Femur (tissue), 1 donor: ENCODE measurements at regions not wholly inside any gene's neighbourhood (a gene's known extent, or its start where the extent isn't known, plus 50 kb on each side); places are given as distances from the start of the nearest gene placed in this dataset.
"Not testable (repeated sequence)": the region's sequence is repeated elsewhere in the genome, so short reads cannot be mapped to it uniquely, and the experiment has no call there.

ENCODE experiments used
- DNase-seq: peaks from one replicate; pipeline ENCODE4 v3.0.0-alpha.2; 2017

GRCh38 chr9:102355982-102356381 is 617.5 kb upstream of the GRIN3A start:
- no peak for DNase-seq

GRCh38 chr9:102354041-102354440 is 615.6 kb upstream of the GRIN3A start:
- DNase-seq: no peak

- DNase-seq: not testable (repeated sequence)
Measured at GRCh38 chr9:102337471-102337870, 599.0 kb upstream of the GRIN3A start.

- no peak for DNase-seq
Measured at GRCh38 chr9:102309379-102309778, 570.9 kb upstream of the GRIN3A start.

GRCh38 chr9:102295188-102295587 is 556.7 kb upstream of the GRIN3A start:
- no peak for DNase-seq

GRCh38 chr9:102273952-102274351 is 535.5 kb upstream of the GRIN3A start:
- DNase-seq: no peak

- DNase-seq: no peak
Measured at GRCh38 chr9:102253099-102253498, 514.7 kb upstream of the GRIN3A start.

- no peak for DNase-seq
Measured at GRCh38 chr9:102244916-102245315, 506.5 kb upstream of the GRIN3A start.

GRCh38 chr9:102237520-102237919 is 499.1 kb upstream of the GRIN3A start:
- no peak for DNase-seq

GRCh38 chr9:102237094-102237493 is 498.6 kb upstream of the GRIN3A start:
- no peak for DNase-seq

- DNase-seq: not testable (repeated sequence)
Measured at GRCh38 chr9:102227416-102227815, 489.0 kb upstream of the GRIN3A start.

- no peak for DNase-seq
Measured at GRCh38 chr9:102225841-102226441, 487.5 kb upstream of the GRIN3A start.

GRCh38 chr9:102223320-102224136 is 485.1 kb upstream of the GRIN3A start:
- DNase-seq: not testable (repeated sequence)

GRCh38 chr9:102209176-102209575 is 470.7 kb upstream of the GRIN3A start:
- DNase-seq: no peak

GRCh38 chr9:102206432-102206831 is 468.0 kb upstream of the GRIN3A start:
- no peak for DNase-seq

GRCh38 chr9:102205251-102205650 is 466.8 kb upstream of the GRIN3A start:
- DNase-seq: no peak

GRCh38 chr9:102202126-102202525 is 463.7 kb upstream of the GRIN3A start:
- DNase-seq: no peak

GRCh38 chr9:102185962-102186361 is 447.5 kb upstream of the GRIN3A start:
- DNase-seq: no peak

- DNase-seq: no peak
Measured at GRCh38 chr9:102185371-102185770, 446.9 kb upstream of the GRIN3A start.

GRCh38 chr9:102178811-102179210 is 440.4 kb upstream of the GRIN3A start:
- no peak for DNase-seq

- not testable (repeated sequence) for DNase-seq
Measured at GRCh38 chr9:102174202-102174601, 435.8 kb upstream of the GRIN3A start.

- no peak for DNase-seq
Measured at GRCh38 chr9:102164247-102164646, 425.8 kb upstream of the GRIN3A start.

- DNase-seq: not testable (repeated sequence)
Measured at GRCh38 chr9:102153081-102153480, 414.6 kb upstream of the GRIN3A start.

GRCh38 chr9:102135768-102136167 is 397.3 kb upstream of the GRIN3A start:
- DNase-seq: no peak

- no peak for DNase-seq
Measured at GRCh38 chr9:102124465-102124864, 386.0 kb upstream of the GRIN3A start.
